NCI-H2107 treated with DMSO at 0.1 percent for 48 hours (cell line): ENCODE measurements at regions not wholly inside any gene's neighbourhood (a gene's known extent, or its start where the extent isn't known, plus 50 kb on each side); places are given as distances from the start of the nearest gene placed in this dataset.

Experiments
- DNase-seq: peaks from one replicate; lab custom pipeline; 2025; ENCODE audit not compliant: unreplicated experiment; lab: John Stamatoyannopoulos, UW

GRCh38 chr2:9755638-9756037 is 87.6 kb upstream of the TAF1B start:
- no peak for DNase-seq

GRCh38 chr2:9756692-9757250 is 86.5 kb upstream of the TAF1B start:
- no peak for DNase-seq

- DNase-seq, result peak; percentile 71
Measured at GRCh38 chr2:9757501-9758264, 85.6 kb upstream of the TAF1B start.

GRCh38 chr2:9758741-9759140 is 84.5 kb upstream of the TAF1B start:
- DNase-seq, result peak; percentile 77

- DNase-seq, result no peak
Measured at GRCh38 chr2:9760069-9760901, 83.0 kb upstream of the TAF1B start.

GRCh38 chr2:9760902-9761228 is 82.4 kb upstream of the TAF1B start:
- DNase-seq, result no peak

GRCh38 chr2:9761577-9761976 is 81.7 kb upstream of the TAF1B start:
- no peak for DNase-seq

- no peak for DNase-seq
Measured at GRCh38 chr2:9762164-9762563, 81.1 kb upstream of the TAF1B start.

GRCh38 chr2:9762941-9763340 is 80.3 kb upstream of the TAF1B start:
- no peak for DNase-seq

GRCh38 chr2:9763356-9764152 is 79.7 kb upstream of the TAF1B start:
- DNase-seq, result no peak

GRCh38 chr2:9764153-9764778 is 79.0 kb upstream of the TAF1B start:
- DNase-seq, result no peak

GRCh38 chr2:9765611-9766531 is 77.4 kb upstream of the TAF1B start:
- no peak for DNase-seq

- DNase-seq, result no peak
Measured at GRCh38 chr2:9767656-9768281, 75.5 kb upstream of the TAF1B start.

GRCh38 chr2:9768388-9768787 is 74.9 kb upstream of the TAF1B start:
- peak; percentile 71 for DNase-seq

GRCh38 chr2:9769171-9770005 is 73.9 kb upstream of the TAF1B start:
- peak; percentile 58 for DNase-seq

GRCh38 chr2:9770006-9770307 is 73.3 kb upstream of the TAF1B start:
- no peak for DNase-seq

- DNase-seq, result peak; percentile 39
Measured at GRCh38 chr2:9770308-9771100, 72.8 kb upstream of the TAF1B start.

GRCh38 chr2:9771101-9771449 is 72.2 kb upstream of the TAF1B start:
- DNase-seq, result no peak
